Neural progenitor cell (in vitro differentiated cells): ENCODE measurements at regions not wholly inside any gene's neighbourhood (a gene's known extent, or its start where the extent isn't known, plus 50 kb on each side); places are given as distances from the start of the nearest gene placed in this dataset.

Experiments used
- EZH2 ChIP-seq: fragments of 200-600 bp; sonication (generic); IDR thresholded peaks from 2 replicates; pipeline ENCODE4 v1.6.1; 2017; ENCODE audit warnings: antibody characterized with exemption, mild to moderate bottlenecking, moderate library complexity
- TF ChIP-seq, protein P1 (sequence below): fragments of 200-600 bp; sonication (generic); IDR thresholded peaks from 2 replicates; pipeline ENCODE4 v1.5.1; 2017; ENCODE audit warnings: antibody characterized with exemption, mild to moderate bottlenecking

DNA sequence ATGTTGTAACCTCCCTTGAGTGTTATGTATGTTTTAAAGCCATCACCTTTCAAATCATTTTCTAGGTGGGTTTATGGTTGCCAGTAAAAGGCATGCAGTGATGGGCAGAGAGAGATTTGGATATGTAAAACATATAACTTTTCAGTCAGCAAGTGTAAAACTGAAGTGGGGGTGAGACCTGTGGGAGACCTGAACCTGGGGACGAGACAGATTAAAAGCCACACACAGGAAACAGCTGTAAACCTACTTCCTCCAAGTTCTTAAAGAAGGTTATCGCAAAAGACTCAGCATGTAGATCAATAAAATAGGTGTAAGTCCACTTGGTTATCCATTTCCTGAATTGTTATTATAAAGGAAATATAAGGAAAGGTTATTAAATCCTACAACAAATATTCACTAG is 76.6 kb downstream of the YIPF5 start:
- no peak for TF ChIP-seq EZH2
- TF ChIP-seq, protein P1, sequence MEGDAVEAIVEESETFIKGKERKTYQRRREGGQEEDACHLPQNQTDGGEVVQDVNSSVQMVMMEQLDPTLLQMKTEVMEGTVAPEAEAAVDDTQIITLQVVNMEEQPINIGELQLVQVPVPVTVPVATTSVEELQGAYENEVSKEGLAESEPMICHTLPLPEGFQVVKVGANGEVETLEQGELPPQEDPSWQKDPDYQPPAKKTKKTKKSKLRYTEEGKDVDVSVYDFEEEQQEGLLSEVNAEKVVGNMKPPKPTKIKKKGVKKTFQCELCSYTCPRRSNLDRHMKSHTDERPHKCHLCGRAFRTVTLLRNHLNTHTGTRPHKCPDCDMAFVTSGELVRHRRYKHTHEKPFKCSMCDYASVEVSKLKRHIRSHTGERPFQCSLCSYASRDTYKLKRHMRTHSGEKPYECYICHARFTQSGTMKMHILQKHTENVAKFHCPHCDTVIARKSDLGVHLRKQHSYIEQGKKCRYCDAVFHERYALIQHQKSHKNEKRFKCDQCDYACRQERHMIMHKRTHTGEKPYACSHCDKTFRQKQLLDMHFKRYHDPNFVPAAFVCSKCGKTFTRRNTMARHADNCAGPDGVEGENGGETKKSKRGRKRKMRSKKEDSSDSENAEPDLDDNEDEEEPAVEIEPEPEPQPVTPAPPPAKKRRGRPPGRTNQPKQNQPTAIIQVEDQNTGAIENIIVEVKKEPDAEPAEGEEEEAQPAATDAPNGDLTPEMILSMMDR: no peak
